ENCODE measurements at regions not wholly inside any gene's neighbourhood (a gene's known extent, or its start where the extent isn't known, plus 50 kb on each side); places are given as distances from the start of the nearest gene placed in this dataset.
"Not testable (repeated sequence)": the region's sequence is repeated elsewhere in the genome, so short reads cannot be mapped to it uniquely, and the experiment has no call there.

DNA sequence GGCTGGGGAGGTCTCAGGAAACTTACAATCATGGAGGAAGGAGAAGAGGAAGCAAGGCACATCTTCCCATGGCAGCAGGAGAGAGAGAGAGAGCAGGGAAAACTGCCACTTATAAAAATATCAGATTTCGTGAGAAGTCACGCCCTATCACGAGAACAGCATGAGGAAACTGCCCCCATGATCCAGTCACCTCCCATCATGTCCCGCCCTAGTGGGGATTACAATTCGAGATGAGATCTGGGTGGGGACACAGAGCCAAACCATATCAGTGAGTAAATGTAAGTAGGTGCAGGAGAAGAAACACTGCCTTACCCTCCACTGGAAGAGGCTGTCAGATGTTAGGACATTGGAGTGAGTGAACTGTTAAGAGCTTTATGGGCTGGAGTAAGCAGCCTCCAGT lies 270.4 kb downstream of the TFAP2C start:
- Histone ChIP-seq H3K9me3 (ENCODE audit: low read depth, low read length) (no peaks in the 10 kb centered on the region), H3K9ac (ENCODE audit: insufficient read length) (no peak overlapping the region), H3K36me3 (ENCODE audit: insufficient read depth, low read length) (no peaks in the 10 kb centered on the region), H3K4me3 (no peak overlapping the region), H3K27ac (no peak overlapping the region)
- DNase-seq (ENCODE audit: low read depth, low spot score): no peak
- TF ChIP-seq POLR2AphosphoS5 (IDR thresholded peaks at IDR 0.05; ENCODE audit: borderline replicate concordance, low read depth, low read length): no peak
- no peak for TF ChIP-seq EZH2 (IDR thresholded peaks at IDR 0.05)
- TF ChIP-seq FOXP2 (optimal IDR thresholded peaks at IDR 0.05; ENCODE audit: control extremely low read depth, extremely low read length, insufficient read depth): no peak

DNA sequence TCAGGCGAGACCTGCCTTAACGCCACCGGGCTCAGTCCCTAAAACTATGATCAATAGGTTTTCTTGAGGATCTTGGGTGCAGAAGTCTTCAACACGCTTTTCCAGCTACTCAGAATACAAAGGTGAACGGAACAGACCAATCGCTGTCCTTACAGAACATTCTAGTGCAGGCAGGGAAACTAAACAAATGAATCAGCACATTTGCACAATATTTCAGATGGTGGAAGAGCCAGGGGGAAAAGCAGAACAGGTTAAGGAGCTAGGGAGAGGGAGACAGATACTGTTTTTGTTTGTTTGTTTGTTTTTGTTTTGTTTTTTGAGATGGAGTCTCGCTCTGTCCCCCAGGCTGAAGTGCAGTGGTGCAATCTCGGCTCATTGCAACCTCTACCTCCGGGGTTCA lies 271.1 kb downstream of the TFAP2C start:
- no peak for TF ChIP-seq POLR2AphosphoS5 (IDR thresholded peaks at IDR 0.05; ENCODE audit: borderline replicate concordance, low read depth, low read length)
- H3K9ac ChIP-seq (ENCODE audit: insufficient read length): no peak overlapping the region
- H3K9me3 ChIP-seq (ENCODE audit: low read depth, low read length): no peaks in the 10 kb centered on the region
- no peak overlapping the region for H3K27ac ChIP-seq
- H3K36me3 ChIP-seq (ENCODE audit: insufficient read depth, low read length): no peaks in the 10 kb centered on the region
- H3K4me3 ChIP-seq: no peak overlapping the region
- DNase-seq (ENCODE audit: low read depth, low spot score): no peak

DNA sequence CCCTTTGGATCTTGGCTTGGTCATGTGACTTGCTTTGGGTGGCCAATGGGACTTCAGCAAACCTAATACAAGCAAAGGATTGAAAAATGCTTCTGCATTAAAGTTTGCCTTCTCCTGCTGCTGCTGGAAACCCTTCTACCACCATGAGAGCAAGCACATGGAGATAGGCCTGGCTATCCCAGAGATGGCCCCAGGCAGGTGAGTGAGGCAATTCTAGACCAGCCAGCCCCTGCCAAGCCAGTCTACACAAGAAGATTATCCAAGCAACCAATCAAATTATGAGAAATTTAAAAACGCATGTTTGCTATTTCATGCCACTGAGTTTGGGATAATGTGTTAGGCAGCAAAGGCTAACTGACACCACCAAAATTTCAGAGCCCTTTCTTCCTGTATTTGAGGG lies 274.3 kb downstream of the TFAP2C start:
- Histone ChIP-seq H3K27ac (no peak overlapping the region), H3K4me3 (no peak overlapping the region), H3K36me3 (ENCODE audit: insufficient read depth, low read length) (no peaks in the 10 kb centered on the region), H3K9me3 (ENCODE audit: low read depth, low read length) (no peaks in the 10 kb centered on the region), H3K9ac (ENCODE audit: insufficient read length) (no peak overlapping the region)
- TF ChIP-seq EZH2 (IDR thresholded peaks at IDR 0.05): no peak
- TF ChIP-seq POLR2AphosphoS5 (IDR thresholded peaks at IDR 0.05; ENCODE audit: borderline replicate concordance, low read depth, low read length): no peak
- TF ChIP-seq FOXP2 (optimal IDR thresholded peaks at IDR 0.05; ENCODE audit: control extremely low read depth, extremely low read length, insufficient read depth): no peak
- no peak for DNase-seq (ENCODE audit: low read depth, low spot score)

DNA sequence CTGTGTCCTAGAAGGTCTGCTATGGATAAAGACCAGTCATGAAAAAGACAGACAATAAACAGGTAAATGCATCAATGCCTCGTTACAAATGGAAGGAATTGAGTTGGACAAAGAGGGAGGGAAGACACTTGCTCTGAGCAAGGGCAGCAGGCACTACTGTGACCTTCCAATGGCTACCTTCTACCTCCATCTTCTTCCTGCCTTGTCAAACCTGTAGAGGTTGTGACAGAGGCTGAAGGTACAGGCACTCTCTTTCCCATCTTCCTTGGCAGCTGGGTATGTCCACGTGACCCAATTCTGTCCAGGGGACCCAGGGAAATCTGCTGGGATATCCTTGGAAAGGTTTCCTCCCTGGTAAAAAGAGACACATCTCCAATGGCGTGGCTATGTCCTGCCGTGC lies 274.8 kb downstream of the TFAP2C start:
- Histone ChIP-seq H3K4me3 (no peak overlapping the region), H3K36me3 (ENCODE audit: insufficient read depth, low read length) (no peaks in the 10 kb centered on the region), H3K9me3 (ENCODE audit: low read depth, low read length) (no peaks in the 10 kb centered on the region), H3K27ac (no peak overlapping the region), H3K9ac (ENCODE audit: insufficient read length) (no peak overlapping the region)
- DNase-seq (ENCODE audit: low read depth, low spot score): no peak
- TF ChIP-seq FOXP2 (optimal IDR thresholded peaks at IDR 0.05; ENCODE audit: control extremely low read depth, extremely low read length, insufficient read depth) (no peak), EZH2 (IDR thresholded peaks at IDR 0.05) (no peak), POLR2AphosphoS5 (IDR thresholded peaks at IDR 0.05; ENCODE audit: borderline replicate concordance, low read depth, low read length) (no peak)

DNA sequence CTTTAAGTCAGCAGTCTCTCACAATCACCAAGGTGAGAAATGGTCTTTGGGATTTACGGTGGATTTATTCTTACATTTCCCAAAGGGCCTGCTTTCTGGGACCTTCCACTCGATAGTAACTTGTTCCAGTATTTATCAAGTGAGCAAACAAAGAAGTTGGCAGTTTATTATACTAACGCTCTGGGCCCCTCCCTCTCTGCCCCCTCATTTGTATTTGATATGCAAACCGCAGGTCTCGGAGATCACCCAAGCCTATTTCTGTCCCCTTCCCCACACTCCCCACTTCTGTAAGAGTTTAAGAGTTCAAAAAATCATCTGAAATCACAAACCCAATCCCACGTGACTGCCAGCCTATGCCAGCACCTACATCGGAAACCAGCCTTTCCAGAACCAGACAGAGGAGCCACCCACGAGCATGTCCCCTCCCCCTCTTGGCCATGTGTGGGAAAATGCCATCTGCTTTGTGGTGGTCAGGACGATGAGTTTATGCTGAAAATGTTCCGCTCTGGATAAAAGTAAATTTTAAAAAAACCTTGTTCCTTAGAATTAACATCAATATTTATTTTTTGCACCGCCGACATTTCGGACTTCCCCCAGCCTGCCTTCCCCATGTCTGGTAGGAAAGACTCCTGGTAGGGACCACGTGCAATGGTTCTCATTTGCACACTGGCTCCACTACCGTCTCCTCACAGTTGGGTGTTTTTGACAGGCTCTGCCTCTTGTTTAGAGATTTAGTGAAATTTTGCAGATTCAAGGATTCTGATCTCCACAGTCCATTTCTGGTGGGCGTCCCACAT lies 281.0 kb downstream of the TFAP2C start:
- no peaks in the 10 kb centered on the region for H3K36me3 ChIP-seq (ENCODE audit: insufficient read depth, low read length)
- DNase-seq (ENCODE audit: low read depth, low spot score): no peak
- TF ChIP-seq POLR2AphosphoS5 (IDR thresholded peaks at IDR 0.05; ENCODE audit: borderline replicate concordance, low read depth, low read length) (no peak), FOXP2 (optimal IDR thresholded peaks at IDR 0.05; ENCODE audit: control extremely low read depth, extremely low read length, insufficient read depth) (no peak), EZH2 (IDR thresholded peaks at IDR 0.05) (no peak)
- H3K9me3 ChIP-seq (ENCODE audit: low read depth, low read length): no peaks in the 10 kb centered on the region
- H3K4me3 ChIP-seq: no peak overlapping the region
- no peak overlapping the region for H3K9ac ChIP-seq (ENCODE audit: insufficient read length)
- H3K27ac ChIP-seq: no peak overlapping the region

DNA sequence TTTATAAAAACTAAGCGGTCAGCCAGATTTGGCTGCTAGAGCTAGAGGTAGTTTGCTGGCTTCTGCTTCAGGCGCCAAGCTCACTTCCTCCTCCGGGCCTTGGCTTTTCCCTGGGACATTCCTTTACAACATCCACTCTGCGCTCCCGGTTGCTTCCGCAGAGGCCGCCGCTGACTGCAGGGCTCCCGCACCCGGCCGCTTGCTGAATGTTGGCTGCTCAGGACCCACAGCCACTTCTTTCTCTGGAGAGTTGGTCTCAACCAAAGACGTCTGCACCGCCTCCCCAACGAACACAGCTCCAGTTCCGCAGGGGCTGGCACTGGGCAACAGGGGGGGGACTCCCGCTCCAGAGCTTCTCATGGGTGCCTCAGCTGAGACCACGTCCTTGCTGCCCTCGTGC lies 282.8 kb downstream of the TFAP2C start:
- Histone ChIP-seq H3K36me3 (ENCODE audit: insufficient read depth, low read length) (no peaks in the 10 kb centered on the region), H3K9ac (ENCODE audit: insufficient read length) (no peak overlapping the region), H3K27ac (no peak overlapping the region), H3K4me3 (no peak overlapping the region), H3K9me3 (ENCODE audit: low read depth, low read length) (no peaks in the 10 kb centered on the region)
- TF ChIP-seq FOXP2 (optimal IDR thresholded peaks at IDR 0.05; ENCODE audit: control extremely low read depth, extremely low read length, insufficient read depth): no peak
- TF ChIP-seq EZH2 (IDR thresholded peaks at IDR 0.05): no peak
- TF ChIP-seq POLR2AphosphoS5 (IDR thresholded peaks at IDR 0.05; ENCODE audit: borderline replicate concordance, low read depth, low read length): no peak
- no peak for DNase-seq (ENCODE audit: low read depth, low spot score)

DNA sequence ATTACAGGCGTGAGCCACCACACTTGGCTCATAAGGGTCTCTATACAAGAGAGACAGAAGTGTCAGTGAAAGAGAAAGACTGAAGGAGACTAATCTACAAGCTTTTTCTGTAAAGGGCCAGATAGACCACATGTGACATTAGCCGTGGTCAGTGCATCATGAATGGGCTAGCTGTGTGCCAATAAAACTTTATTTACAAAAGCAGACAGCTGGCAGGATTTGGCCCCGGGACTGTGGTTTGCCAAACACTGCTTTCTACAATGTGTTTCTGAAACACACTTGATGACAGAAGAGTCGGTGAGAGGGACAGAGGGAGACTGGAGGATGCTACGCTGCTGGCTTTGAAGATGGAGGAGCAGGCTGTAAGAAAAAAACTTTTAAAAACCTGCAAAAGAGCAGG lies 285.4 kb downstream of the TFAP2C start:
- Histone ChIP-seq H3K27ac (no peak overlapping the region), H3K36me3 (ENCODE audit: insufficient read depth, low read length) (no peaks in the 10 kb centered on the region), H3K9ac (ENCODE audit: insufficient read length) (no peak overlapping the region), H3K9me3 (ENCODE audit: low read depth, low read length) (no peaks in the 10 kb centered on the region), H3K4me3 (no peak overlapping the region)
- no peak for TF ChIP-seq FOXP2 (optimal IDR thresholded peaks at IDR 0.05; ENCODE audit: control extremely low read depth, extremely low read length, insufficient read depth)
- no peak for TF ChIP-seq EZH2 (IDR thresholded peaks at IDR 0.05)
- no peak for DNase-seq (ENCODE audit: low read depth, low spot score)

DNA sequence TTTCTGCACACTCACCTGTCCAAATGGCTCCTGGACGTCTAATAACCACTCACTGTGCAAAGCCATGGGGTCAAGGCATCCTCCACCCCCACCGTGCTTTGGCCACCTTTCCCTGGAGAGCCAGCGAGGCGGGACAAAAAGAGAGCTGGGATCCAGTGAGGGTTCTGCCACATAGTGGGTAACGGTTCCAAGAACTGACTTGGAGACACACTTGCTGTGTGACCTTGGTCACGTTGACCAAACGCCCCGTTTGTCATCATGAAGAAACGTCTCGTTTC lies 287.2 kb downstream of the TFAP2C start:
- H3K36me3 ChIP-seq (ENCODE audit: insufficient read depth, low read length): no peaks in the 10 kb centered on the region
- DNase-seq (ENCODE audit: low read depth, low spot score): no peak
- no peak overlapping the region for H3K27ac ChIP-seq
- TF ChIP-seq POLR2AphosphoS5 (IDR thresholded peaks at IDR 0.05; ENCODE audit: borderline replicate concordance, low read depth, low read length) (no peak), EZH2 (IDR thresholded peaks at IDR 0.05) (no peak), FOXP2 (optimal IDR thresholded peaks at IDR 0.05; ENCODE audit: control extremely low read depth, extremely low read length, insufficient read depth) (no peak)
- H3K4me3 ChIP-seq: no peak overlapping the region
- H3K9me3 ChIP-seq (ENCODE audit: low read depth, low read length): no peaks in the 10 kb centered on the region
- H3K9ac ChIP-seq (ENCODE audit: insufficient read length): no peak overlapping the region

DNA sequence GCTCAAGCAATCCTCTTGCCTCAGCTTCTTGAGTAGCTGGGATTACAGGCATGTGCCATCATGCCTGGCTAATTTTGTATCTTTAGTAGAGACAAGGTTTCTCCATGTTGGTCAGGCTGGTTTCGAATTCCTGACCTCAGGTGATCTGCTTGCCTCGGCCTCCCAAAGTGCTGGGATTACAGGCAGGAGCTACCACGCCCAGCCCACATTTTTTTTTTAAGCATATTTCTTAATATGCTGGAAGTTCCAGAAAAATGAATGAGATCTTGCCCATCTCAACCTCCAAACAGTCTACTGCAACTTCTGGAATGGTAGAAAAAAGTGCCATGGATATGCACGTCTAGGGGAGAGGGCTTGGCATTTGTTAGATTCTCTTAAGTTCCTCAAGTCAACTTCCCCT lies 290.9 kb downstream of the TFAP2C start:
- H3K36me3 ChIP-seq (ENCODE audit: insufficient read depth, low read length); DNase-seq (ENCODE audit: low read depth, low spot score); H3K9ac ChIP-seq (ENCODE audit: insufficient read length); H3K27ac ChIP-seq; H3K9me3 ChIP-seq (ENCODE audit: low read depth, low read length); H3K4me3 ChIP-seq: not testable (repeated sequence)
